GM21717 (cell line): ENCODE measurements at regions not wholly inside any gene's neighbourhood (a gene's known extent, or its start where the extent isn't known, plus 50 kb on each side); places are given as distances from the start of the nearest gene placed in this dataset.

Experiments used
- ATAC-seq: cut with Tn5 transposase; IDR thresholded peaks from one replicate; pipeline ENCODE4 v1.9.1; 2021; ENCODE audit warnings: mild to moderate bottlenecking, moderate library complexity; ENCODE audit not compliant: unreplicated experiment

DNA sequence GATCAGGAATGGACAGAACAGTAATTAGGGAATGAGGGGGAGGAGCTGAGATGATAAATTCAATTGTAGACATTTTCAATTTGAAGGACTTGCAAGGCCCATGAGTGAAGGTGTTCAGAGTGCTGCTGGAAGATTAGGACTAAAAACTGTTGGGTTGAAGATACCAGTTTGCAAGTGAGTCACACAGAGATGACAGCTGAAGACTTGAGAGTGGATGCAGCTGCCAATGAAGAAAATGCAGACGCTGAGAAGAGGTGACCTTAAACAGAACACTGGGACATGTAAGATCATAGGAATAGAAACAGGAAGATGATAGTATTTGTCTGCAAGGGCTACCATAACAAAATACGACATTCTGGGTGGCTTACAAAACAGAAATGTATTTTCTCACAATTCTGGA lies 1716.5 kb upstream of the SLC10A2 start:
- no peak for ATAC-seq

DNA sequence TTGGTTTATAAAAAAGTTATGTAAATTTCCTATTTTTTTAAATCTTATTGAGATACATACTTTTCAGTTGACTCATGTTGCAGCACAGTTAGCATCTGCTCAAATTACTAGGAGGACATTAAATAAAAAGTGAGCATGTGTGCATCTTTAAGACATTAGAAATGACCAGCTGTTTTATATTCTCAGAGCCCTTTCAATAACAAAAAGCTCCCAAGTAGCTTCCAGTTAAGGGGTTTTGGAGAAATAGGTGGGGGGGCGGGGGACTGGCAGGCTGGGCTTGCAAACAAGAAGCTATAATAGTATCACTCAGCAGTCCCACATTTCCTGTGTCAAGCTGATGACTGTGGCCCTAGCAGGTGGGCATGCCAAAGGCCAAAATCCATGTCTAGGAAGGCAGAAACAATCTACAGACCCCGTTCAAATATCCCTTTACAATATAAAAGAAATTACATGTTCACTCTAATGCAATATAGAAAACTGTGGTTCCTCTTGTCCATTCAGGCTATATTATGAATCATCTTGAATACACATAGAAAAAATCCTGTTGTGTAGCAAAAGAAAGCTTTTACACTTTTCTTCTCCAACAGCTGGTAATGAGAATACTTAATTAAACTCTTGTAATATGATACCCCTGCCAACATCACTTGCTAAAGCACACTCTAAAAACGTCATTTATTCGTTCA lies 1713.2 kb upstream of the SLC10A2 start:
- ATAC-seq = no peak

DNA sequence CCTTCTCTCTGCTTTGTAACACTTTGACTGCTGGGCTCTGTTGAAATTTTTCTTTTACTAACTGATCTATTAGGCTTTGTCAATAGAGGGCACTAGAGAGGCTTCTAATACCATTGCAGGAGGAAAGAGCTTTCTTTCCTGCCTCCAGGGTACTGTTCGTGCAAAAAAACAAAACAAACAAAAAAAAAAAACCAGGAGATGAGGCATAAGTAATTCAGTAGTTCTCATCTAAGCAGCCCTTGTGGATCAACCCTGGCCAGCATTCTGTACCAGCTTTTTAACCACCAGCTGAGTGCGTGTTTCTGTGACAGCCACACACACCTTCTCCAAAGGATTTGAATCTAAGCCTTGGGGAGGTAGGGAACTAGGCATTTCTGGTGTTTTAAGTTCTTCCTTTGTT lies 1707.6 kb upstream of the SLC10A2 start:
- no peak for ATAC-seq

DNA sequence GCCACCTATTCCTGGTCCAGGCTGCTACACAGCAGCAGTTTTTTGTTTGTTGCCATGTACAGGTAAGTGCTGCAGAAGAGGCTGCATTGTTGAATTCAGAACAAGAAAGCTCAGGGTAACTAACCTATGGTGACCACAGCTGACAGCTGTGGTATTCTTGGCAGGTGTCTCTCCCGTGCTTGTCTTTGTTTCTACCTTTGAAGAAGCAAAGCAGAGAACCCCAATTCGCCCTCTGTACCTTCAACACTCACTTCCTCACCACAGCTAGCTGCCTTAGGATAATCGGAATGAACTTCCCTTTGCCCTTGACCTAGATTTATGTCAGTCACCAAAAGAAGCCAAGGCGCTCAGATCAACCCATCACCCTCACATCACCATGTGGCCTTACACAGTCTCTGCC lies 1703.3 kb upstream of the SLC10A2 start:
- no peak for ATAC-seq

DNA sequence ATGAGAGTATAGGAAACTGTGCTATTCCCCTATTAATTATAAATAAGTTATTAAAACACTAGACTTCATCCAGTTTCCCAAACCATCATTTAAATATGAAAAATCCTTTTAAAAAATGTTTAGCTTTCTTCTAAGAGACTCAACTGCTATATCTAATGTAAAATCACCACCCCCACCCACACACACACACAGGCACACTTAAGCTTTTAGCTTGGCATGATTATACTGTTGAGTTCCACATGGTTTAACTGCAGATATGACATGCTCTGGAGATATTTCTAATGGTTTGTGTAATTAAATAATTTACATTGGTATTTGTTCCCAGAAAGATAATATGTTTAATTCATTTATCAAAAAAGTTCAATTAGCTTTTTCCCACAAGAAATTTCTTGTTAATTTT lies 1700.1 kb upstream of the SLC10A2 start:
- no peak for ATAC-seq

DNA sequence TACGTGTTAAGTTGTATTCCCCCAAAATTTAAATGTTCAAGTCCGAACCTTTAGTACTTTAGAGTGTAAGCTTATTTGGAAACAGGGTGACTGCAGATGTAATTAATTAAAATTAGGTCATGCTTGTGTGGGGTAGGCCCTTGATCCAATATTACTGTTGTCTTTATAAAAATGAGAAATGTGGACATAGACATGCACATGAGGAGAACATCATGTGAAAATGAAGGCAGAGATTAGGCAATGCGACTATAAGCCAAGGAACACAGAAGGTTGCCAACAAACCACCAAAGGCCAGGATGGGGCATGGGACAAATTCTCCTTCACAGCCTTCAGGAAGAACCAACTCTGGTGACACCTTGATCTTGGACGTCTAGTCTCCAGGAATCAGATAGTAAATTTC lies 1698.4 kb upstream of the SLC10A2 start:
- no peak for ATAC-seq

DNA sequence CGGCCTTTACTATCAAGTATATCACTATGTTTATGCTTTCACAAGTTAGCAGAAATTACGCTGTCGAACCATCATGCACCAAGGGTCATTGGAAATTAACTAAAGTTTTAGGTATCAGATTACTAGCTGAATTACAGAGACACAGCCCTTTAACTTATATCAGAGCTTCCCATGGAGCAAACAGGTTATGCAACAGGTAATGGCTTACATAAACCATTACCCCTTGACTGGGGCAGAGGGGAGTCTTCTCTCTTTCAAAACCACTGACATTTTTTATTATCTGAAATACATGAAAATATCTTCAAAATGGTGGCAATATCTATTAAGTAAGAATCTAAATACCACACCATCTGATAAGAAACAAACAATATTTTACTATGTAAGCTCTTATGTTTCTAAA lies 1692.9 kb upstream of the SLC10A2 start:
- no peak for ATAC-seq

DNA sequence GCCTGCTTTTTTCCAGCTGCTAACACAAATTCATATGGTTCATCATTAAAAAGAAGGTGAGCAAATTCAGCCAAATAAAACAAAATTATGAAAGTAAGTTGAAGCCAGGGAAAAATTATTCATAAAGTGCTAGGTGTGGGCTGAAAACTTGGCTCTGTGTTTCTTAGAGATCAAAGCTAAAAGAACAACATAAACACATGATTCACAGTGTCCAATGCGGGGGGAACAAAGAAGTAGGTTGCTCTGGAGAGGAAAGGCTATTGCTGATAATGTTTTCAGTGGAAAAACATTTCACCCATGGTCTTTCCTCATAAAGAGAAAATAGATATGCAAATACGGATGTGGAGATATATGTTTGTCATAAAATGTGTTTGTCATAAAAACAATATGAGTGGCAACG lies 1691.5 kb upstream of the SLC10A2 start:
- ATAC-seq = no peak

DNA sequence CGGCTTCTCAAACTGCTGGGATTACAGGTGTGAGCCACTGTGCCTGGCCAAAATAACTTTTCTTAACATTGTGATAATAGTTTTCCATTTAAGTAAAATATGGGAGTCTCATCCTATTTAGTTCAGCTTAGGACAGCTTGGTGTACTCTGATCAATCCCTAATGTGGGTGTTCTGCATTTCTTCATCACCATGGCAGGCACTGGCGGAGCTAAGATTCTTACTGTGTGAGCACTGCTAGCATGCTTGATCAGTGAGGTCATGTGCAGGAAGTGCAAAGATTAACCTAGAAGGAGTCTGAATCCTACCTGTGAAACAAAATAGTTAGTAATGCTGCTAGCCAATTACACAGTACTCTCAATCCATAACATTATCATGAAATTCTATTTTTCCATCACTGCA lies 1684.2 kb upstream of the SLC10A2 start:
- ATAC-seq = no peak

DNA sequence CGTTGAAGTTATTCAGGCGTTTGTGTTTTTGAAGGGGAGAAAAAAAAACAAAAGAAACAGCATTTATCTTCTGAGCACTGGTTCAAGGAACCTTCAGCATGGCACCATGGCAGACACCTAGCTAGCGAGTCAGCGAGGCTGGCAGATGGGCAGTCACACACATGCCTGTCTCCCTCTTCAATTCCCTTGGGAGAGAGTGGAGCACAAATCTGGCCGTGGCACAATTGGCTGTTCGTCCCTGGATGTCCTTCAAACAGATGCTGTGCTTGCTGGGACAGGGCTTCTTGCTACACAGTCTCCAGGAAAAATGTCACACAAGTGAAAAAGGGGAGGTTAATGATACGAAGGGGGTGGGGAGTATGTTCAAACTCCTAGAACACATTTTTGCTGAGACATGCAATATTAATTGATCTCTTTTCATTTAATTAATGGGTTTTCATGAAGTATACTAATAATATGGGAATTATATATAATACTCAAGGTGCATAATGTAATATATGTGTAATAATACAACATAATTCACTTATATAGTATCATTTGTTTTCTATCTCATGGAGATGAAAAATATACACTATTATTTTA lies 1674.5 kb upstream of the SLC10A2 start:
- no peak for ATAC-seq

DNA sequence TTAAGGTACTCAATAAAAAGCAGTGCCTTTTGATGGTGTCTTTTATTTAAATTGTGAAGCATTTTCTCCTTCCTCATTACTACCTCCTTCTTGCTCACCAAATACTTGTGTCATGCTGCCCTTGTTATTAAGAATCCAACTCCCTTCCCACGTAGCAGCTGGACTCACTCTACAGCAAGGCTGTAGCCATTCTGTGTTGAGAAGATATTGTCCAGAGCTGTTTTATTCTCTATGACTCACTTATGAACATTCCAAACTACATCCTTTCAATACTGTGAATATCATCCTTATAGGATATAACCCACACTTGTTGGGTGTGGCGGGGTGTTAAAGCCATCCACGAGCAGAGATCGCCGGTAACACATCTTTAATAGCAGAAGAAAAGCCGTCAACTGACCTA lies 1671.5 kb upstream of the SLC10A2 start:
- ATAC-seq = no peak

DNA sequence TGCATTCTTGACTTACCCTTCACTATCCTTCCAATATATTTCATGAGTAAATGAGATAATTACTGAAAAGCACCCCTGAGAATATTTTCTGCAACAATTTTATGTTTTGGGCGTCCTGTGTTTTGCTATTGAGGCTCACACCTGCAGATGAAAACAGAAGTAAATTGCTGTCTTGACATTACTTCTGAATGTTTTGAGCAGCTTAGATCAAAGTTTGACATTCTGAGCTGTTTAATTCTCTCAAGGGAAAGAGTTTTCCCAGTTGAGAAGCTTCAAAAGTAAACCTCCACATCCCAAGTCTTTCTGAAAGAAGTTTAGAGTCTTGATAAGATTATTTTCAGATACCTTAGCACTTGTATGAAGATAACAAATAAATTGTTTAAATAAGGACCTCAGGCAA lies 1667.2 kb upstream of the SLC10A2 start:
- no peak for ATAC-seq

DNA sequence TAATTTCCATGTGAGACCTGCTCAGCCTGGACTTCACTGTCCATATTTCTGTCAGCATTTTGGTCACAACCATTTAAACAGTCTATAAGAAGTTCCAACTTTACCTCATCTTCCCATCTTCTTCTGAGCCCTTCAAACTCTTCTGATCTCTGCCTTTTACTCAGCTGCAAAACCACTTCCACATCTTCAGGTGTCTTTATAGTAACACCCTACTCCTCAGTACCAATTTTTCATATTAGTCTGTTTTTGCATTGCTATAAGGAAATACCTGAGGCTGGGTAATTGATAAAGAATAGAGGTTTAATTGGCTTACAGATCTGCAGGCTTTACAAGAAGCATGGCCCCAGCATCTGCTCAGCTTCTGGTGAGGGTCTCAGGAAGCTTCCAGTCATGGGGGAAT lies 1648.9 kb upstream of the SLC10A2 start:
- ATAC-seq = no peak

DNA sequence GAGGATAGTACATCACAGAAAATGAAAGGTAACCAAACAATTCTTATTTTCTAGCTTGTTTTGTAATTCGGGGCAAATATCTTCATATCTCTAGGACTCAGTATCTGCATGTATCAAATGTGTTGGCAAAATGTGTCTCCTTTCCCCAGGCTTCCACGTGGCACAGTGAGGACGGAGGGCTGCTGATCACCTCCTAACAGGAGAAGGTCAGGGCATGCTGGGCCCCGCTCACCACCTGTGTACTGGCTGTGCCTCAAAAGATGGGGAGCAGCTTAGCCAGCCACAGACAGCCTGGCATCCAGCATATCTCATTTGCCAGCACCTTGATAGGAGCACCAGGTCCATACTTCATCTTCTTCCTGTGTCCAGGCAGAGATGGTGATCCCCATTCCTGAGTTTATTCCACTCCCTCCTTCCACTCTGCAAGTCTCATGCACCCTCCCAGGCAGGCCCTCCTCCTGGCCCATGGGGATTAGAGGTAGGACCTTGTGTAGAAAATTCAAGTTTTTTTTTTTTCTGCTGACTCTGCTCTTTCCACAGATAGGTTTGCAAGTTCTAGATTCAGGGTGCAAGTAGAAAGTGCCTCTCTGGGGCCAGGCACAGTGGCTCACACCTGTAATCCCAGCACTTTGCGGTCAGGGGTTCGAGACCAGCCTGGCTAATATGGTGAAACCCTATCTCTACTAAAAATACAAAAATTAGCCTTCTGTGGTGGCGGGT lies 1639.0 kb upstream of the SLC10A2 start:
- ATAC-seq = no peak

DNA sequence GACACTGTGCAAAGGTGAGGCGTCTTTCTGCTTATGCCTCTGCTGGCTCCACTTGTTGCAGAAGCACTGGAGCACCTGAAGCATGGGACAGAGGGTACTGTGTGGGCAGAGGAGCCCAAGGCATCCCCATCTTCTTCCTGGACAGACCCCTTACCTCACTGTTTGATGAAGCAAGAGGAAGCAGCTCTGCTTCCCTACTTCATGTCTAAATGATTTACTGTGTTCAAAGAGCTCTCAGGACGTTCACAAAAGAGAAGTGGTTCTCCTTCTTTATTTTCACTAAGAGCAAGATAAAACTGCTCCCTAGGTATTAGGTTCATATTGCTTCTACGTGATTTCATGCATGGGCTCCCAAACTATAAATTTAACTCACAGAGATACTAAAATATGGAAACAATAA lies 1635.4 kb upstream of the SLC10A2 start:
- ATAC-seq = no peak

DNA sequence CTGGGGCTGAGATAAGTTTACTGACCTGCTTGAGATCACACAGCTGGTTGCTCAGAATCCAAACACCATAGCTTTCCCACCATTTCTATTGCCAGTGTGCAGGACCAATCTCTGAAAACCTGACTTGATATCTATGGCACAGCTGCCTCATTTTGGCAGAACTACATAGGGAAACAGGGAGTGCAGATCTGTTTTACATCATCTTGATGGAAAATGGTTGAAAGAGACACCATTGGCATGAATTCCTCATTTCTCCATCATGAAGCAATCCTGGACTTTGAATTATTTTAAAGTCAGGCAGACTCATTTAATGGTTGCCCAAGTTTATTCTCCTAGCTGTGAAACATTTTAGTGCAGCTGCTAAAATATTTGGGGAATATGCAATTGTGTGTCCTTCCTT lies 1628.2 kb upstream of the SLC10A2 start:
- no peak for ATAC-seq

DNA sequence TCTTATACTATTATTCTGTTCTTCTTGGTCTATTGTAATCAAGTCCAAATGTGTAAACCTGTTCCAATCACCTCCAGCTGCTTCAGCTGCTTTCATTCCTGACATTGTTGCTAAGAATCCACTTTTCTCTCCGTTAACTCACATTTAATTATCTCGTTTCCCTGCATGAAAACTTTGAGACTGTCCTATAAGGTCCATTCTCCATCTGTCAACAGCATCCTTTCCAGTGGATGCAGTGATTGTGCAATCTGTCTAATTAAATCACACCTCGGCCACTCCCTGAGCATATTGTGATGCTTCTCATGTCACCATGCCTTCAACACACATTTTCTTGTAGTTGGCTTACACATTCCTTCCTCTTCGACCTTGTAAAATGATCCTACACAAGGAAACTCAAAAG lies 1626.9 kb upstream of the SLC10A2 start:
- no peak for ATAC-seq

DNA sequence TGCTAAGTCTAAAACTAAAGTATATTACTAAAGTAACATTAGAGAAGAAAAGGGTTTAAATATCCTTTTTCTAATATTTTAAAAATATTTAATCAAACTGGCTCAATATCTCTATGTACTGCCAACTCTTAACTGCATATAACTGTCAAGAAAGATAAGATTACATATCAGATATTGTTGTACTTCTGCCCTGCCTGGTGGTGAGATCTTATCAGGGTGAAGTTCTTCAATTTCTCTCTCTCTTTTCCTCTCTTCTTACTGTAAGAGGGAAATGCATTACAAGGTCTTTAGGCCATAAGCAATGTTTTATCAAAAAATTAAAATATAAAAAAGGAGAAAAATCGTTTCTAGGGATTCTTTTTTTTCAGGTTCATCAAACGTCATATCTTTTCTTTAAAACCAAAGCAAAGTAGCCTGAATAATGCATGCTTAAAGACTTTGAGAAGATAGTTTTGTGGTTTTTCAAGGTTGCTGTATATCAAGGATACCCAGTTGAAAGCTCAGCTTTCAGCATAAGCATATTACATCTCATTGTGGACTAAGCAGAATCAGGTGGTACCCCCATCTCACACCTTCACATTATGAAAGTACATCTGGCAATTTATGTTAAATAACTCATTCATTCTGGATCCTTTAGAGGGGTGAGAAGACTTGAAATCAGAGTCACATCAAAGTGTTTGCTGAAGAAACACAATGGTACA lies 1625.7 kb upstream of the SLC10A2 start:
- ATAC-seq = no peak

DNA sequence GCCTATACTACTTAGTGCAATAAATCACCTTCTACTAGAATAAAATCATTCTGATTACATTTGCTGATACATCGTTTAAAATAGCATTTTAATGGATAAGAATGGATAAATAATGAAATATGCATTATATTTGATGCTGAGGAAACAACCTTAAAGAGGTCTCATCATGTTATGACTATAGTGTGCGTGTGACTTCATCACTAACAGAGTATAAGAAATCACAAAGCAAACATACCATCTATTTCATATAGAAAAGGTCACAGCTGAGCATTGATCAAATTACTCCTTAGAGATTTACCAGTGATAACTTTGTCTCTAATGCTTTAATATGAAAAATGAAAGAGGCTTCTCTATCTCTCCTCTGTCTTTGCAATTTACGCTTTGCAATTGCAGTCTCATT lies 1620.3 kb upstream of the SLC10A2 start:
- no peak for ATAC-seq

DNA sequence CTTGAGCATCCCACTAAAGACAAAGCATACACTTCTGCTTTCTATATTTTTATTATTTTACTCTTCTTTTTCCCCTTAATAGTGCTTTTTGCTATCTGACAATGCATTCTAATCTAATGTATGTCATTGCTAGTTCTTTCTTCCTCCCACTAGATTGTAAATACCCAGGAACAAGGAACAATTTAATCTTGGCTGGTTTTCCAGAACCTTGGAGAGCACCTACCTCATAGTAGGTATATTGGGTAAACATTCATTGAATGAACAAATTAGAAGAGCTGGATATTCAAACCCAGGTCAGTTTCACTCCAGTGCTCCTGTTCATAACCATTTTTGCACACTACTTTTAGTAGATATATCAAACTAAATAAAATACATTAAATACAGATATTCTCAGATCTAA lies 1617.6 kb upstream of the SLC10A2 start:
- ATAC-seq = no peak

DNA sequence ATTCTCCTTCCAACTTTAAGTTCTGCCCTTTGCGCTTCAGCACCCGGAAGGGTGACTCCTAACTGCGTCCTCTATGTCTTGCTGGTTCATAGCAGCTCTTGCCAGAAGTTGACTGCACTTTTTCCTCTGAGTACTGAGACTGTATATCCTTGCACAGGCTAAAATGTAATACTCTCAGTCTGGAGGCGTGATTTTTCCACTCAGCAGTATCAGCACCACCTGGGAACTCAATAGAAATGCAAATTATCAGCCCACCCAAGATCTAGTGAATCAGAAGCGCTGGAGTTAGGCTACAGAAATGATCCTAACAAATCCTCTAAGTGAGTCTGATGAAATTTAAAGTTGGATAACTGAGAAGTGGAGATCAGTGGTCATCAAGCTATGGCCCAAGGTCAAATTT lies 1611.9 kb upstream of the SLC10A2 start:
- ATAC-seq = no peak

DNA sequence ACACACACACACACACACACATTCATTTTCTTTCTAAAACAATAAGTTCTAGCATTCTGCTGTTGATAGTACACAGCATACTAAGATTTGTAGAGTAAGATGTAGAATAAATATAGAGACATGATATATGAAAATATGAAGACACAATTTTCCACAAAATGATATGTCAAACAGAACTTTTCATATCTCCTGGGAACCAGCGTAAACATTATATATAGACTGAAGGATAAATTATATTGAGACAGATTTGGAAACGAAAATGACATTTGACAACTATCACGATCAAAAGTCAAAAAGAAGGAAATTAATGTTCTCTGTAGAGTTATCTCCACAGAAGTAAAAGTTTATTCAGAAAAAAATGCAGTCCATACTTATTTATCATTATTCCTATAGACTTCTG lies 1605.7 kb upstream of the SLC10A2 start:
- no peak for ATAC-seq
